Upper lobe of left lung (tissue), 6 donors: ENCODE measurements at regions not wholly inside any gene's neighbourhood (a gene's known extent, or its start where the extent isn't known, plus 50 kb on each side); places are given as distances from the start of the nearest gene placed in this dataset.

Experiments used
- ATAC-seq, 2 donors: fragments of 200-7000 bp; cut with Tn5 transposase; one replicate each; pipeline ENCODE4 v1.9.1; 2022; ENCODE audit warnings: mild to moderate bottlenecking in 2 of 2, moderate library complexity in 2 of 2; ENCODE audit not compliant: low FRiP score in 2 of 2
- DNase-seq, 2 donors: peaks; one replicate each; pipeline ENCODE4 v3.0.0-alpha.2; 2019 to 2020
- H3K27ac ChIP-seq, 4 donors: fragments of 200-600 bp; sonication (generic); one replicate each; pipeline ENCODE4 v1.5.1; 2016 to 2019
- H3K27me3 ChIP-seq, 4 donors: fragments of 200-600 bp; sonication (generic); one replicate each; pipeline ENCODE4 v1.5.1; 2017 to 2019
- H3K36me3 ChIP-seq, 4 donors: fragments of 200-600 bp; sonication (generic); one replicate each; pipeline ENCODE4 v1.5.1; 2016 to 2019
- H3K4me1 ChIP-seq, 4 donors: fragments of 200-600 bp; sonication (generic); one replicate each; pipeline ENCODE4 v1.5.1; 2018 to 2019
- H3K4me3 ChIP-seq, 4 donors: fragments of 200-600 bp; sonication (generic); one replicate each; pipeline ENCODE4 v1.5.1; 2017 to 2019; ENCODE audit warnings: mild to moderate bottlenecking in 2 of 4, moderate library complexity in 1 of 4
- H3K9me3 ChIP-seq, 4 donors: fragments of 200-600 bp; sonication (generic); one replicate each; pipeline ENCODE4 v1.5.1; 2018 to 2019
- CTCF ChIP-seq, 6 experiments: fragments of 450-650 bp in 4 of 6; fragments of 200-600 bp in 2 of 6; sonication (generic) in 2 of 6; IDR thresholded peaks; one replicate each; pipeline ENCODE4 v1.5.1; 2016 to 2019; ENCODE audit warnings: antibody characterized with exemption in 6 of 6
- EP300 ChIP-seq, 4 donors: sonication (generic); formaldehyde crosslinking; IDR thresholded peaks; one replicate each; pipeline ENCODE4 v1.5.1; 2017; ENCODE audit warnings: antibody characterized with exemption in 4 of 4, control low read depth in 2 of 4
- POLR2A ChIP-seq, 4 donors: fragments of 450-650 bp; IDR thresholded peaks; one replicate each; pipeline ENCODE4 v1.5.1; 2016 to 2017; ENCODE audit warnings: antibody characterized with exemption in 4 of 4, mild to moderate bottlenecking in 2 of 4
- POLR2AphosphoS5 ChIP-seq, 2 donors: sonication (generic); formaldehyde crosslinking; IDR thresholded peaks; one replicate each; pipeline ENCODE4 v1.5.1; 2017; ENCODE audit warnings: antibody characterized with exemption in 2 of 2
- WGBS, 2 donors: methylation state at CpG; one replicate each; pipeline ENCODE4 v1.1.5; 2017 to 2018; 5-methylcytosine and 5-hydroxymethylcytosine counted together
- donor health status: DM: no; HTN: no; CAD: no; lungs with moderate emphysema.
- donor health status: DM: no; HTN: yes; CAD: no; lungs with severe emphysema.

DNA sequence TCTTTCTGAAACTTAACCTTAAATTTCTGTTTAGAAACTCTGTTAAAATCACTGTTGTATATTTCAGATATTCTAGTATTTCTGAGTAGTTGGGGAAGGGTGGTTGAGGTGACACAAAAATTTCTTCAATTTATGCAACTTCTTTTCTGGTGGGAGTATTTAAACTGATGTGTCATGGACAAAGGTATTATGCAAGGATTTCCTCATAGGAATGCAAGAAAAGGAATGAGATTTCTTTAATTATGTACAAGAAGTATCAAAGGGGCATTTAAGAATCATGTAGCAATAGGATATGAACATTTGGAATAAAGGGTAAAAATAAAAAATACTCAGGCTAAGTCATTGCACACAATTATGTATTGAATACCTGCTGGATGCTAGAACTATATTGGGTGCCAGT lies 575.8 kb upstream of the KLF12 start:
- Histone ChIP-seq H3K9me3 (no peaks in the 10 kb centered on the region), H3K36me3 (no peaks in the 10 kb centered on the region), H3K27ac (no peak overlapping the region), H3K27me3 (no peaks in the 10 kb centered on the region), H3K4me1 (no peaks in the 10 kb centered on the region), H3K4me3 (no peak overlapping the region)
- DNase-seq: no peak
- no peak for TF ChIP-seq EP300 (IDR thresholded peaks at IDR 0.05)
- TF ChIP-seq POLR2AphosphoS5 (IDR thresholded peaks at IDR 0.05): no peak
- no peak for TF ChIP-seq POLR2A (IDR thresholded peaks at IDR 0.05)
- TF ChIP-seq CTCF (IDR thresholded peaks at IDR 0.05): no peak
- no peak for ATAC-seq

DNA sequence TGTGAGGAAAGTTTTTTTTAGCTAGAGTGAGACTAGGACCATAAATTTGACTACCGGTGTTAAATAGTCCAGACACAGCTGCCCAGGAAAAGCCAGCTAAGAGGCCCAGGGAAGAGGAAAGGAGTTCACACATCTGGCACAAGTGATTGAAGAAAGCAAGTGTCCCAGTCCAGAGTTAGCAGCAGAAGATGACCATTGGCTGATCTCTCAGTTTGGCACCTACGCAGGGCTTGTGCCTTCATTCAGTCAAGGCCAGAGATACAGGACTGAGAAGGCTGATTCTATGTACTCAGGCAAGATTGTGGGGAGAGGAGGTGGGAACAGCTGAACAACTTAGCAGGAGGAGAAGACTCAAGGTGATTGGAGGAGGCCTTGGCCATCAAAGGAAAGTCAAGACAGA lies 575.0 kb upstream of the KLF12 start:
- H3K27ac ChIP-seq: no peak overlapping the region
- H3K27me3 ChIP-seq: no peaks in the 10 kb centered on the region
- no peak overlapping the region for H3K4me3 ChIP-seq
- DNase-seq (no peak), ATAC-seq (no peak)
- no peaks in the 10 kb centered on the region for H3K9me3 ChIP-seq
- TF ChIP-seq EP300 (IDR thresholded peaks at IDR 0.05) (no peak), POLR2AphosphoS5 (IDR thresholded peaks at IDR 0.05) (no peak)
- H3K36me3 ChIP-seq: no peaks in the 10 kb centered on the region
- H3K4me1 ChIP-seq: no peaks in the 10 kb centered on the region
- WGBS, 2 donors: 83 to 94% methylated on average over 2 of the region's 2 CpGs

- ATAC-seq (no peak), DNase-seq (no peak)
- TF ChIP-seq CTCF (IDR thresholded peaks at IDR 0.05): no peak
- TF ChIP-seq POLR2A (IDR thresholded peaks at IDR 0.05): no peak
- no peak for TF ChIP-seq POLR2AphosphoS5 (IDR thresholded peaks at IDR 0.05)
- TF ChIP-seq EP300 (IDR thresholded peaks at IDR 0.05): no peak
- Histone ChIP-seq H3K4me1 (no peaks in the 10 kb centered on the region), H3K4me3 (no peak overlapping the region), H3K36me3 (no peaks in the 10 kb centered on the region), H3K27ac (no peak overlapping the region), H3K27me3 (no peaks in the 10 kb centered on the region), H3K9me3 (no peaks in the 10 kb centered on the region)
- WGBS, 2 donors: 55 to 60% methylated on average over 3 of the region's 3 CpGs
Measured at GRCh38 chr13:74708629-74709028, 574.4 kb upstream of the KLF12 start.

- Histone ChIP-seq H3K36me3 (no peaks in the 10 kb centered on the region), H3K27me3 (no peaks in the 10 kb centered on the region), H3K4me3 (no peak overlapping the region), H3K27ac (no peak overlapping the region), H3K9me3 (no peaks in the 10 kb centered on the region), H3K4me1 (no peaks in the 10 kb centered on the region)
- DNase-seq: no peak
- WGBS, 2 donors: 59 to 63% methylated on average over 1 of the region's 1 CpG
- ATAC-seq: no peak
- TF ChIP-seq POLR2A (IDR thresholded peaks at IDR 0.05) (no peak), CTCF (IDR thresholded peaks at IDR 0.05) (no peak), POLR2AphosphoS5 (IDR thresholded peaks at IDR 0.05) (no peak), EP300 (IDR thresholded peaks at IDR 0.05) (no peak)
Measured at GRCh38 chr13:74707291-74707690, 573.1 kb upstream of the KLF12 start.

DNA sequence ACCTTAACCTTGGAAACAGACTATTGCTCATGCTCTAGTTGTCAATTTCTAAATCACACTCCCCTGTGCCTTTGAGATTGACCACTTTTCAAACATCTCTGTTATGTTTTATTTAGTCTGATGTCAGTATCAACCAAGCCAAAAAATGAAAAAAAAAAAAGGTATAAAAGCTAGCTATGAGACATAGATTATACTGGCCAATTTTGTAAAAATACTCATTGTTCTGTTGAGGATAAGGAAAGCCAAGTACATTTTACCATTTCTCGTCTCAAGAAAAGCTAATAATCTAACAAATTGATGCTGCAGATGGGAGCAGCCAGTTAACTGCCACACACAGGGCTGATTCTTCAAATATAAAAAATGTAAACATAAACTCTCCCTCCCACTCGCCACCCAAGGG lies 572.6 kb upstream of the KLF12 start:
- H3K36me3 ChIP-seq: no peaks in the 10 kb centered on the region
- ATAC-seq: no peak

More for the DNA sequence above, 572.6 kb upstream of the KLF12 start:
- no peaks in the 10 kb centered on the region for H3K9me3 ChIP-seq
- TF ChIP-seq EP300 (IDR thresholded peaks at IDR 0.05) (no peak), POLR2AphosphoS5 (IDR thresholded peaks at IDR 0.05) (no peak), POLR2A (IDR thresholded peaks at IDR 0.05) (no peak), CTCF (IDR thresholded peaks at IDR 0.05) (no peak)
- no peak overlapping the region for H3K27ac ChIP-seq
- DNase-seq: no peak
- WGBS, 2 donors: 67 to 73% methylated on average over 2 of the region's 2 CpGs
- H3K4me1 ChIP-seq: no peaks in the 10 kb centered on the region
- no peaks in the 10 kb centered on the region for H3K27me3 ChIP-seq
- H3K4me3 ChIP-seq: no peak overlapping the region
